GM10248 (cell line): ENCODE measurements at regions not wholly inside any gene's neighbourhood (a gene's known extent, or its start where the extent isn't known, plus 50 kb on each side); places are given as distances from the start of the nearest gene placed in this dataset.

ENCODE experiments used
- CTCF ChIA-PET: fragments of 300-600 bp; sonication (Branson Sonifier 250); formaldehyde crosslinking; extraction: SDS; loops from one replicate; lab custom pipeline; 2021; ENCODE audit warnings: antibody characterized with exemption; lab: Yijun Ruan, JAX
- POLR2A ChIA-PET: fragments of 350-650 bp; sonication (Branson Sonifier 250); formaldehyde crosslinking; extraction: SDS; loops from one replicate; lab custom pipeline; 2020; ENCODE audit warnings: antibody characterized with exemption; lab: Yijun Ruan, JAX
- DNase-seq: peaks from one replicate; pipeline ENCODE4 v3.0.0; 2012; ENCODE audit errors: extremely low spot score
- CTCF ChIP-seq: IDR thresholded peaks from 2 replicates; pipeline ENCODE4 v1.5.1; 2012; ENCODE audit warnings: mild to moderate bottlenecking, low read depth; ENCODE audit errors: extremely low read depth, missing control alignments, control extremely low read depth

GRCh38 chr18:45376193-45376592 lies 239.1 kb upstream of the SLC14A2 start:
- TF ChIP-seq CTCF: no peak
- no peak for DNase-seq
- CTCF ChIA-PET: interaction anchor here (1.7 kb wide), 1 partner anchor 9 kb away, joined by 7 read pairs; no protein-coding TSS in a partner anchor
- POLR2A ChIA-PET: no interaction called here

- ChIA-PET CTCF (interaction anchor here (2.0 kb wide), 1 partner anchor 104 kb away, joined by 4 read pairs; no protein-coding TSS in a partner anchor), POLR2A (no interaction called here)
- no peak for TF ChIP-seq CTCF
- DNase-seq: no peak
Measured at GRCh38 chr18:45378308-45378707, 237.0 kb upstream of the SLC14A2 start.

GRCh38 chr18:45378933-45379332 lies 236.3 kb upstream of the SLC14A2 start:
- ChIA-PET POLR2A (no interaction called here), CTCF (interaction anchor here (1.2 to 2.0 kb wide), 3 partner anchors 9 to 1758 kb away, joined by 3 to 4 read pairs (median 4); no protein-coding TSS in a partner anchor)
- no peak for DNase-seq
- no peak for TF ChIP-seq CTCF

- TF ChIP-seq CTCF: no peak
- POLR2A ChIA-PET: no interaction called here
- CTCF ChIA-PET: interaction anchor here (1.2 to 2.3 kb wide), 4 partner anchors 10 to 1759 kb away, joined by 3 to 5 read pairs (median 4); no protein-coding TSS in a partner anchor
- DNase-seq: no peak
Measured at GRCh38 chr18:45379903-45380302, 235.4 kb upstream of the SLC14A2 start.

GRCh38 chr18:45381282-45381681 lies 234.0 kb upstream of the SLC14A2 start:
- CTCF ChIA-PET: interaction anchor here (2.3 to 6.7 kb wide), 2 partner anchors 19 to 1759 kb away, joined by 5 to 87 read pairs; no protein-coding TSS in a partner anchor
- no peak for TF ChIP-seq CTCF
- DNase-seq: no peak
- POLR2A ChIA-PET: no interaction called here

GRCh38 chr18:45383228-45383627 lies 232.0 kb upstream of the SLC14A2 start:
- ChIA-PET POLR2A (no interaction called here), CTCF (interaction anchor here (0.8 to 6.7 kb wide), 7 partner anchors 12 to 1761 kb away, joined by 3 to 87 read pairs (median 8); no protein-coding TSS in a partner anchor)
- no peak for DNase-seq
- TF ChIP-seq CTCF: no peak
